GM23338 (cell line): ENCODE measurements at regions not wholly inside any gene's neighbourhood (a gene's known extent, or its start where the extent isn't known, plus 50 kb on each side); places are given as distances from the start of the nearest gene placed in this dataset.
A peak's percentile ranks its signal among the peaks of the same experiment; 100 is the strongest.

Experiments used
- ATAC-seq: fragments of 200-7000 bp; cut with Tn5 transposase; 3 replicates; pipeline ENCODE4 v1.9.1; 2020
- DNase-seq: peaks from one replicate; pipeline ENCODE4 v3.0.0-alpha.2; 2015; ENCODE audit warnings: low spot score
- H2AFZ ChIP-seq: fragments of 200-600 bp; sonication (generic); 2 replicates; pipeline ENCODE4 v1.8.0; 2016; ENCODE audit warnings: antibody characterized with exemption, mild to moderate bottlenecking, moderate library complexity
- H3F3A ChIP-seq: fragments of 200-600 bp; sonication (generic); replicated peaks from 2 replicates; pipeline ENCODE4 v1.8.0; 2017; ENCODE audit warnings: antibody characterized with exemption, mixed run types, low read depth
- H3K27ac ChIP-seq: fragments of 200-600 bp; sonication (generic); 2 replicates; pipeline ENCODE4 v1.6.1; 2016; ENCODE audit warnings: low read depth
- H3K27me3 ChIP-seq: fragments of 200-600 bp; sonication (generic); 2 replicates; pipeline ENCODE4 v1.8.0; 2016; ENCODE audit warnings: mild to moderate bottlenecking, mixed run types, moderate library complexity; ENCODE audit not compliant: insufficient read depth
- H3K36me3 ChIP-seq: fragments of 200-600 bp; sonication (generic); 2 replicates; pipeline ENCODE4 v1.8.0; 2016; ENCODE audit warnings: mild to moderate bottlenecking; ENCODE audit not compliant: insufficient read depth
- H3K4me1 ChIP-seq: fragments of 200-600 bp; sonication (generic); 2 replicates; pipeline ENCODE4 v1.8.0; 2016; ENCODE audit warnings: mild to moderate bottlenecking, moderate library complexity; ENCODE audit not compliant: insufficient read depth
- H3K4me2 ChIP-seq: fragments of 200-600 bp; sonication (generic); 2 replicates; pipeline ENCODE4 v1.7.1; 2017; ENCODE audit warnings: mixed run types
- H3K4me3 ChIP-seq: fragments of 200-600 bp; sonication (generic); 2 replicates; pipeline ENCODE4 v1.6.1; 2016; ENCODE audit warnings: mixed run types
- H3K79me2 ChIP-seq: fragments of 200-600 bp; sonication (generic); replicated peaks from 2 replicates; pipeline ENCODE4 v1.8.0; 2017; ENCODE audit warnings: mild to moderate bottlenecking; ENCODE audit not compliant: insufficient read depth
- H3K9me2 ChIP-seq: fragments of 200-600 bp; sonication (generic); 2 replicates; pipeline ENCODE4 v1.8.0; 2017; ENCODE audit not compliant: insufficient read depth
- H4K20me1 ChIP-seq: fragments of 200-600 bp; sonication (generic); replicated peaks from 2 replicates; pipeline ENCODE4 v1.8.0; 2017; ENCODE audit warnings: mild to moderate bottlenecking; ENCODE audit not compliant: insufficient read depth
- H3K27ac Mint-ChIP-seq: 2 replicates; pipeline ENCODE4 v1.8.0; 2020; ENCODE audit warnings: inconsistent platforms, mild to moderate bottlenecking, moderate library complexity, mixed read lengths
- H3K27me3 Mint-ChIP-seq: 3 replicates; pipeline ENCODE4 v1.8.0; 2022; ENCODE audit warnings: low read depth, mild to moderate bottlenecking, moderate library complexity, mixed read lengths, inconsistent platforms; ENCODE audit not compliant: insufficient read depth, poor library complexity
- H3K36me3 Mint-ChIP-seq: 3 replicates; pipeline ENCODE4 v1.8.0; 2021; ENCODE audit warnings: low read depth, mild to moderate bottlenecking, inconsistent platforms, moderate library complexity, mixed read lengths
- H3K4me1 Mint-ChIP-seq: 3 replicates; pipeline ENCODE4 v1.8.0; 2020; ENCODE audit warnings: mild to moderate bottlenecking, inconsistent platforms, mixed read lengths
- H3K4me3 Mint-ChIP-seq: 3 replicates; pipeline ENCODE4 v1.8.0; 2021; ENCODE audit warnings: moderate library complexity, mild to moderate bottlenecking, inconsistent platforms, mixed read lengths
- H3K9me3 Mint-ChIP-seq: 3 replicates; pipeline ENCODE4 v1.8.0; 2020; ENCODE audit warnings: moderate library complexity, mild to moderate bottlenecking, inconsistent platforms, mixed read lengths
- CREB1 ChIP-seq: fragments of 250-450 bp; sonication (Bioruptor Pico); IDR thresholded peaks from 2 replicates; pipeline ENCODE4 v1.5.0; 2020; ENCODE audit warnings: low read depth, mild to moderate bottlenecking, moderate library complexity
- EZH2 ChIP-seq: fragments of 200-600 bp; sonication (generic); IDR thresholded peaks from one replicate; pipeline ENCODE4 v1.8.0; 2017; ENCODE audit warnings: antibody characterized with exemption, mild to moderate bottlenecking, low read depth; ENCODE audit not compliant: unreplicated experiment
- EZH2phosphoT487 ChIP-seq: fragments of 200-600 bp; sonication (generic); IDR thresholded peaks from one replicate; pipeline ENCODE4 v1.8.1; 2018; ENCODE audit warnings: antibody characterized with exemption; ENCODE audit not compliant: unreplicated experiment
- JUNB ChIP-seq: IDR thresholded peaks from one replicate; pipeline ENCODE4 v1.6.1; 2016; ENCODE audit warnings: antibody characterized with exemption; ENCODE audit not compliant: unreplicated experiment
- NANOG ChIP-seq: IDR thresholded peaks from 2 replicates; pipeline ENCODE4 v1.6.1; 2016; ENCODE audit warnings: antibody characterized with exemption, borderline replicate concordance
- POLR2AphosphoS5 ChIP-seq: IDR thresholded peaks from 2 replicates; pipeline ENCODE4 v1.6.1; 2016; ENCODE audit warnings: antibody characterized with exemption, low read depth
- STAT1 ChIP-seq: IDR thresholded peaks from one replicate; pipeline ENCODE4 v1.6.1; 2016; ENCODE audit warnings: antibody characterized with exemption; ENCODE audit not compliant: unreplicated experiment
- ZNF114 ChIP-seq: fragments of 250-450 bp; sonication (Bioruptor Pico); IDR thresholded peaks from 2 replicates; pipeline ENCODE4 v1.5.0; 2020; ENCODE audit warnings: mild to moderate bottlenecking, moderate library complexity
- ZNF331 ChIP-seq: fragments of 250-450 bp; sonication (Bioruptor Pico); IDR thresholded peaks from 2 replicates; pipeline ENCODE4 v1.5.0; 2020; ENCODE audit warnings: low read depth, mild to moderate bottlenecking, moderate library complexity
- TF ChIP-seq, protein P1 (sequence below): IDR thresholded peaks from 2 replicates; pipeline ENCODE4 v1.6.1; 2016; ENCODE audit warnings: antibody characterized with exemption
- TF ChIP-seq, protein P2 (sequence below): fragments of 250-450 bp; sonication (Bioruptor Pico); IDR thresholded peaks from 2 replicates; pipeline ENCODE4 v1.5.0; 2020; ENCODE audit warnings: mild to moderate bottlenecking, moderate library complexity
- TF ChIP-seq, protein P3 (sequence below), 2 experiments: fragments of 200-600 bp in 1 of 2; sonication (generic) in 1 of 2; conservative IDR thresholded peaks; 2 replicates each; pipeline versions ENCODE4 v1.5.1 to v1.6.1; 2016 to 2017; ENCODE audit warnings: antibody characterized with exemption in 2 of 2, low read depth in 2 of 2, mild to moderate bottlenecking in 2 of 2, moderate library complexity in 1 of 2
- TF ChIP-seq, protein P4 (sequence below): IDR thresholded peaks from one replicate; pipeline ENCODE4 v1.6.1; 2018; ENCODE audit warnings: antibody characterized with exemption; ENCODE audit not compliant: unreplicated experiment

DNA sequence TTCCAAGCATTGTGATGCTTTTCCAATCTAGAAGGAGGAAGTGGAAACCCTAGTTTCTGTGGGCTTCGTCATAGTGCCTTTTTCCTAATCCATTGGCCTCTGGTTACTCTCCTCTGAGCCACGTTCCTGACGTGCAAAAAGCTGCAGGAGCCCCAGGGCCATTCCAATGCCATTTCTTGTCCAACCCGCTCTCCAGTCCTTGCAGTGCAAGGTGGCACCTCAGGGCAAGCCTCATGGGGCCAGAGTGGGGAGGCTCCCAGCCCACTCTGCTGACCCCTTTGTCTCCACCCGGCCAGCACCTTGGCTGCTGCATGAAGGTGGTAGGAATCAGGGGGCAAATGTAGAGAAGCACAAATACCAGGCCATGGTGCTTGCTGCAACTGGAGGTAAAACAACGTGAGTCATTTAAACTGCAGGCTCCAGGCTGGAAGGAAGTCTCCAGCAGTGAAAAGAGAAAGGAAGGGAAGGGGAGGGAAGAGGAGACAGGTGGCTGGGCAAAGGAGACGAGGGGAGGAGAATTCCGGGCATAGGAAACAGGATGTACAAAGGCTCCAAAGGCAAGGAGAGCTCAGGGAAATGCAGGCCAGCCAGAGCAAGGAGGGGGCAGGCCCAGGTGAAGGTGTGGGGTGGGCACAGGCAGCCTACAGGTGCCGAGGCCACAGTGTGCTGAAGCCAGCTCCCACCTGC is 168.2 kb upstream of the TNRC6C start:
- no peak for TF ChIP-seq EZH2
- TF ChIP-seq, protein P1, sequence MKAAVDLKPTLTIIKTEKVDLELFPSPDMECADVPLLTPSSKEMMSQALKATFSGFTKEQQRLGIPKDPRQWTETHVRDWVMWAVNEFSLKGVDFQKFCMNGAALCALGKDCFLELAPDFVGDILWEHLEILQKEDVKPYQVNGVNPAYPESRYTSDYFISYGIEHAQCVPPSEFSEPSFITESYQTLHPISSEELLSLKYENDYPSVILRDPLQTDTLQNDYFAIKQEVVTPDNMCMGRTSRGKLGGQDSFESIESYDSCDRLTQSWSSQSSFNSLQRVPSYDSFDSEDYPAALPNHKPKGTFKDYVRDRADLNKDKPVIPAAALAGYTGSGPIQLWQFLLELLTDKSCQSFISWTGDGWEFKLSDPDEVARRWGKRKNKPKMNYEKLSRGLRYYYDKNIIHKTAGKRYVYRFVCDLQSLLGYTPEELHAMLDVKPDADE = peak; percentile 88
- TF ChIP-seq, protein P2, sequence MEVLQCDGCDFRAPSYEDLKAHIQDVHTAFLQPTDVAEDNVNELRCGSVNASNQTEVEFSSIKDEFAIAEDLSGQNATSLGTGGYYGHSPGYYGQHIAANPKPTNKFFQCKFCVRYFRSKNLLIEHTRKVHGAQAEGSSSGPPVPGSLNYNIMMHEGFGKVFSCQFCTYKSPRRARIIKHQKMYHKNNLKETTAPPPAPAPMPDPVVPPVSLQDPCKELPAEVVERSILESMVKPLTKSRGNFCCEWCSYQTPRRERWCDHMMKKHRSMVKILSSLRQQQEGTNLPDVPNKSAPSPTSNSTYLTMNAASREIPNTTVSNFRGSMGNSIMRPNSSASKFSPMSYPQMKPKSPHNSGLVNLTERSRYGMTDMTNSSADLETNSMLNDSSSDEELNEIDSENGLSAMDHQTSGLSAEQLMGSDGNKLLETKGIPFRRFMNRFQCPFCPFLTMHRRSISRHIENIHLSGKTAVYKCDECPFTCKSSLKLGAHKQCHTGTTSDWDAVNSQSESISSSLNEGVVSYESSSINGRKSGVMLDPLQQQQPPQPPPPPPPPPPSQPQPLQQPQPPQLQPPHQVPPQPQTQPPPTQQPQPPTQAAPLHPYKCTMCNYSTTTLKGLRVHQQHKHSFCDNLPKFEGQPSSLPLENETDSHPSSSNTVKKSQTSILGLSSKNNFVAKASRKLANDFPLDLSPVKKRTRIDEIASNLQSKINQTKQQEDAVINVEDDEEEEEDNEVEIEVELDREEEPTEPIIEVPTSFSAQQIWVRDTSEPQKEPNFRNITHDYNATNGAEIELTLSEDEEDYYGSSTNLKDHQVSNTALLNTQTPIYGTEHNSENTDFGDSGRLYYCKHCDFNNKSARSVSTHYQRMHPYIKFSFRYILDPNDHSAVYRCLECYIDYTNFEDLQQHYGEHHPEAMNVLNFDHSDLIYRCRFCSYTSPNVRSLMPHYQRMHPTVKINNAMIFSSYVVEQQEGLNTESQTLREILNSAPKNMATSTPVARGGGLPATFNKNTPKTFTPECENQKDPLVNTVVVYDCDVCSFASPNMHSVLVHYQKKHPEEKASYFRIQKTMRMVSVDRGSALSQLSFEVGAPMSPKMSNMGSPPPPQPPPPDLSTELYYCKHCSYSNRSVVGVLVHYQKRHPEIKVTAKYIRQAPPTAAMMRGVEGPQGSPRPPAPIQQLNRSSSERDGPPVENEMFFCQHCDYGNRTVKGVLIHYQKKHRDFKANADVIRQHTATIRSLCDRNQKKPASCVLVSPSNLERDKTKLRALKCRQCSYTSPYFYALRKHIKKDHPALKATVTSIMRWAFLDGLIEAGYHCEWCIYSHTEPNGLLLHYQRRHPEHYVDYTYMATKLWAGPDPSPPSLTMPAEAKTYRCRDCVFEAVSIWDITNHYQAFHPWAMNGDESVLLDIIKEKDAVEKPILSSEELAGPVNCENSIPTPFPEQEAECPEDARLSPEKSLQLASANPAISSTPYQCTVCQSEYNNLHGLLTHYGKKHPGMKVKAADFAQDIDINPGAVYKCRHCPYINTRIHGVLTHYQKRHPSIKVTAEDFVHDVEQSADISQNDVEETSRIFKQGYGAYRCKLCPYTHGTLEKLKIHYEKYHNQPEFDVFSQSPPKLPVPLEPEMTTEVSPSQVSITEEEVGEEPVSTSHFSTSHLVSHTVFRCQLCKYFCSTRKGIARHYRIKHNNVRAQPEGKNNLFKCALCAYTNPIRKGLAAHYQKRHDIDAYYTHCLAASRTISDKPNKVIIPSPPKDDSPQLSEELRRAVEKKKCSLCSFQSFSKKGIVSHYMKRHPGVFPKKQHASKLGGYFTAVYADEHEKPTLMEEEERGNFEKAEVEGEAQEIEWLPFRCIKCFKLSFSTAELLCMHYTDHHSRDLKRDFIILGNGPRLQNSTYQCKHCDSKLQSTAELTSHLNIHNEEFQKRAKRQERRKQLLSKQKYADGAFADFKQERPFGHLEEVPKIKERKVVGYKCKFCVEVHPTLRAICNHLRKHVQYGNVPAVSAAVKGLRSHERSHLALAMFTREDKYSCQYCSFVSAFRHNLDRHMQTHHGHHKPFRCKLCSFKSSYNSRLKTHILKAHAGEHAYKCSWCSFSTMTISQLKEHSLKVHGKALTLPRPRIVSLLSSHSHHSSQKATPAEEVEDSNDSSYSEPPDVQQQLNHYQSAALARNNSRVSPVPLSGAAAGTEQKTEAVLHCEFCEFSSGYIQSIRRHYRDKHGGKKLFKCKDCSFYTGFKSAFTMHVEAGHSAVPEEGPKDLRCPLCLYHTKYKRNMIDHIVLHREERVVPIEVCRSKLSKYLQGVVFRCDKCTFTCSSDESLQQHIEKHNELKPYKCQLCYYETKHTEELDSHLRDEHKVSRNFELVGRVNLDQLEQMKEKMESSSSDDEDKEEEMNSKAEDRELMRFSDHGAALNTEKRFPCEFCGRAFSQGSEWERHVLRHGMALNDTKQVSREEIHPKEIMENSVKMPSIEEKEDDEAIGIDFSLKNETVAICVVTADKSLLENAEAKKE = no peak
- no peak for TF ChIP-seq EZH2phosphoT487
- TF ChIP-seq, protein P3, sequence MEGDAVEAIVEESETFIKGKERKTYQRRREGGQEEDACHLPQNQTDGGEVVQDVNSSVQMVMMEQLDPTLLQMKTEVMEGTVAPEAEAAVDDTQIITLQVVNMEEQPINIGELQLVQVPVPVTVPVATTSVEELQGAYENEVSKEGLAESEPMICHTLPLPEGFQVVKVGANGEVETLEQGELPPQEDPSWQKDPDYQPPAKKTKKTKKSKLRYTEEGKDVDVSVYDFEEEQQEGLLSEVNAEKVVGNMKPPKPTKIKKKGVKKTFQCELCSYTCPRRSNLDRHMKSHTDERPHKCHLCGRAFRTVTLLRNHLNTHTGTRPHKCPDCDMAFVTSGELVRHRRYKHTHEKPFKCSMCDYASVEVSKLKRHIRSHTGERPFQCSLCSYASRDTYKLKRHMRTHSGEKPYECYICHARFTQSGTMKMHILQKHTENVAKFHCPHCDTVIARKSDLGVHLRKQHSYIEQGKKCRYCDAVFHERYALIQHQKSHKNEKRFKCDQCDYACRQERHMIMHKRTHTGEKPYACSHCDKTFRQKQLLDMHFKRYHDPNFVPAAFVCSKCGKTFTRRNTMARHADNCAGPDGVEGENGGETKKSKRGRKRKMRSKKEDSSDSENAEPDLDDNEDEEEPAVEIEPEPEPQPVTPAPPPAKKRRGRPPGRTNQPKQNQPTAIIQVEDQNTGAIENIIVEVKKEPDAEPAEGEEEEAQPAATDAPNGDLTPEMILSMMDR (conservative IDR thresholded peaks at IDR 0.05; ENCODE audit: low read depth in 2 of 2) = no peak
- no peak for TF ChIP-seq JUNB
- no peak for TF ChIP-seq CREB1 (CRISPR knock-in tag)
- TF ChIP-seq ZNF114 (CRISPR knock-in tag) = 0 out of 2 replicates have a peak, but pooled peaks have one; percentile 25
- no peak for TF ChIP-seq POLR2AphosphoS5
- no peak for TF ChIP-seq ZNF331
- TF ChIP-seq NANOG = peak; percentile 58; the same call in 1 of the 2 replicates
- TF ChIP-seq STAT1 = no peak
- TF ChIP-seq, protein P4, sequence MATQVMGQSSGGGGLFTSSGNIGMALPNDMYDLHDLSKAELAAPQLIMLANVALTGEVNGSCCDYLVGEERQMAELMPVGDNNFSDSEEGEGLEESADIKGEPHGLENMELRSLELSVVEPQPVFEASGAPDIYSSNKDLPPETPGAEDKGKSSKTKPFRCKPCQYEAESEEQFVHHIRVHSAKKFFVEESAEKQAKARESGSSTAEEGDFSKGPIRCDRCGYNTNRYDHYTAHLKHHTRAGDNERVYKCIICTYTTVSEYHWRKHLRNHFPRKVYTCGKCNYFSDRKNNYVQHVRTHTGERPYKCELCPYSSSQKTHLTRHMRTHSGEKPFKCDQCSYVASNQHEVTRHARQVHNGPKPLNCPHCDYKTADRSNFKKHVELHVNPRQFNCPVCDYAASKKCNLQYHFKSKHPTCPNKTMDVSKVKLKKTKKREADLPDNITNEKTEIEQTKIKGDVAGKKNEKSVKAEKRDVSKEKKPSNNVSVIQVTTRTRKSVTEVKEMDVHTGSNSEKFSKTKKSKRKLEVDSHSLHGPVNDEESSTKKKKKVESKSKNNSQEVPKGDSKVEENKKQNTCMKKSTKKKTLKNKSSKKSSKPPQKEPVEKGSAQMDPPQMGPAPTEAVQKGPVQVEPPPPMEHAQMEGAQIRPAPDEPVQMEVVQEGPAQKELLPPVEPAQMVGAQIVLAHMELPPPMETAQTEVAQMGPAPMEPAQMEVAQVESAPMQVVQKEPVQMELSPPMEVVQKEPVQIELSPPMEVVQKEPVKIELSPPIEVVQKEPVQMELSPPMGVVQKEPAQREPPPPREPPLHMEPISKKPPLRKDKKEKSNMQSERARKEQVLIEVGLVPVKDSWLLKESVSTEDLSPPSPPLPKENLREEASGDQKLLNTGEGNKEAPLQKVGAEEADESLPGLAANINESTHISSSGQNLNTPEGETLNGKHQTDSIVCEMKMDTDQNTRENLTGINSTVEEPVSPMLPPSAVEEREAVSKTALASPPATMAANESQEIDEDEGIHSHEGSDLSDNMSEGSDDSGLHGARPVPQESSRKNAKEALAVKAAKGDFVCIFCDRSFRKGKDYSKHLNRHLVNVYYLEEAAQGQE = no peak
- Histone ChIP-seq H3K4me2 (peak overlapping the region; percentile 75), H3K4me1 (peaks cover 63% of the 10 kb centered on the region), H3K27ac (peak overlapping the region; percentile 92), H3K79me2 (no peaks in the 10 kb centered on the region), H3K27me3 (peaks cover 69% of the 10 kb centered on the region), H2AFZ (no peak overlapping the region), H3F3A (peaks cover 11% of the 10 kb centered on the region; the same call in 1 of the 2 replicates), H3K9me2 (no peaks in the 10 kb centered on the region), H4K20me1 (no peaks in the 10 kb centered on the region), H3K36me3 (no peaks in the 10 kb centered on the region), H3K4me3 (peak overlapping the region; percentile 39)
- ATAC-seq = peak; percentile 37
- peaks cover 76% of the 10 kb centered on the region for H3K4me1 Mint-ChIP-seq
- peaks cover 76% of the 10 kb centered on the region for H3K27me3 Mint-ChIP-seq
- DNase-seq = peak; percentile 83
- peaks cover 19% of the 10 kb centered on the region for H3K36me3 Mint-ChIP-seq
- peak overlapping the region; percentile 94 for H3K27ac Mint-ChIP-seq
- peaks cover 21% of the 10 kb centered on the region; the same call in 2 of the 3 replicates for H3K9me3 Mint-ChIP-seq
- H3K4me3 Mint-ChIP-seq = peak overlapping the region; percentile 36
